DMS114 treated with DMSO at 0.1 percent for 48 hours (cell line): ENCODE measurements at regions not wholly inside any gene's neighbourhood (a gene's known extent, or its start where the extent isn't known, plus 50 kb on each side); places are given as distances from the start of the nearest gene placed in this dataset.
"Not testable (repeated sequence)": the region's sequence is repeated elsewhere in the genome, so short reads cannot be mapped to it uniquely, and the experiment has no call there.

Source experiments
- DNase-seq: peaks from one replicate; lab custom pipeline; 2025; ENCODE audit not compliant: unreplicated experiment; lab: John Stamatoyannopoulos, UW

GRCh38 chr7:79965946-79966345 is 168.7 kb upstream of the GNAI1 start:
- no peak for DNase-seq

- DNase-seq: no peak
These were observed 170.2 kb upstream of the GNAI1 start for GRCh38 chr7:79964463-79964862.

GRCh38 chr7:79953130-79953529 is 181.5 kb upstream of the GNAI1 start:
- DNase-seq: no peak

GRCh38 chr7:79952399-79952798 is 182.2 kb upstream of the GNAI1 start:
- DNase-seq: no peak

- no peak for DNase-seq
These were observed 183.2 kb upstream of the GNAI1 start for GRCh38 chr7:79951415-79951814.

GRCh38 chr7:79949778-79950177 is 184.9 kb upstream of the GNAI1 start:
- no peak for DNase-seq

GRCh38 chr7:79936281-79936983 is 198.2 kb upstream of the GNAI1 start:
- DNase-seq: no peak

GRCh38 chr7:79934727-79935126 is 199.9 kb upstream of the GNAI1 start:
- DNase-seq: no peak

- DNase-seq: no peak
These were observed 201.5 kb upstream of the GNAI1 start for GRCh38 chr7:79933144-79933543.

GRCh38 chr7:79930604-79931003 is 204.0 kb upstream of the GNAI1 start:
- DNase-seq: no peak

- no peak for DNase-seq
These were observed 207.5 kb upstream of the GNAI1 start for GRCh38 chr7:79927116-79927515.

- no peak for DNase-seq
These were observed 210.7 kb upstream of the GNAI1 start for GRCh38 chr7:79923953-79924352.

GRCh38 chr7:79922894-79923293 is 211.7 kb upstream of the GNAI1 start:
- DNase-seq: no peak

- DNase-seq: no peak
These were observed 212.7 kb upstream of the GNAI1 start for GRCh38 chr7:79921976-79922375.

GRCh38 chr7:79918632-79919031 is 216.0 kb upstream of the GNAI1 start:
- not testable (repeated sequence) for DNase-seq

GRCh38 chr7:79915346-79915745 is 219.3 kb upstream of the GNAI1 start:
- not testable (repeated sequence) for DNase-seq

GRCh38 chr7:79912213-79912633 is 222.4 kb upstream of the GNAI1 start:
- no peak for DNase-seq

GRCh38 chr7:79911420-79911819 is 223.2 kb upstream of the GNAI1 start:
- no peak for DNase-seq

GRCh38 chr7:79909176-79909575 is 225.5 kb upstream of the GNAI1 start:
- no peak for DNase-seq

GRCh38 chr7:79897166-79897565 is 237.5 kb upstream of the GNAI1 start:
- no peak for DNase-seq

- DNase-seq: no peak
These were observed 240.6 kb upstream of the GNAI1 start for GRCh38 chr7:79893991-79894390.

GRCh38 chr7:79882922-79883321 is 251.7 kb upstream of the GNAI1 start:
- no peak for DNase-seq

- DNase-seq: no peak
These were observed 254.3 kb upstream of the GNAI1 start for GRCh38 chr7:79880312-79880711.
